HL-60 (cell line): ENCODE measurements at regions not wholly inside any gene's neighbourhood (a gene's known extent, or its start where the extent isn't known, plus 50 kb on each side); places are given as distances from the start of the nearest gene placed in this dataset.

Source experiments
- DNase-seq, 2 experiments: peaks; one replicate each; pipeline ENCODE4 v3.0.0-alpha.2; 2010 to 2020; ENCODE audit warnings: low read depth in 1 of 2, low spot score in 1 of 2
- H3K27ac ChIP-seq: fragments of 250-450 bp; sonication (Bioruptor Pico); replicated peaks from 2 replicates; pipeline ENCODE4 v1.5.1; 2020; ENCODE audit warnings: mild to moderate bottlenecking, moderate library complexity
- H3K27me3 ChIP-seq: fragments of 250-450 bp; sonication (Bioruptor Pico); 2 replicates; pipeline ENCODE4 v1.5.1; 2021; ENCODE audit warnings: mild to moderate bottlenecking, moderate library complexity; ENCODE audit not compliant: insufficient read depth, poor library complexity, severe bottlenecking
- H3K4me3 ChIP-seq: replicated peaks from 2 replicates; pipeline ENCODE4 v1.5.1; 2011; ENCODE audit warnings: mild to moderate bottlenecking, control low read depth, low read length; ENCODE audit not compliant: insufficient read depth
- CTCF ChIP-seq: IDR thresholded peaks from one replicate; pipeline ENCODE4 v1.5.1; 2011; ENCODE audit warnings: low read length, control low read depth, inconsistent platforms; ENCODE audit not compliant: insufficient read depth
- GABPA ChIP-seq: IDR thresholded peaks from 2 replicates; pipeline ENCODE4 v1.6.1; 2012; ENCODE audit warnings: low read depth
- POLR2AphosphoS5 ChIP-seq: IDR thresholded peaks from 2 replicates; pipeline ENCODE4 v1.6.1; 2012; ENCODE audit warnings: low read depth
- REST ChIP-seq: IDR thresholded peaks from 2 replicates; pipeline ENCODE4 v1.6.1; 2012; ENCODE audit warnings: low read depth; ENCODE audit not compliant: insufficient replicate concordance
- SPI1 ChIP-seq: IDR thresholded peaks from 2 replicates; pipeline ENCODE4 v1.6.1; 2012; ENCODE audit warnings: low read depth, mild to moderate bottlenecking, borderline replicate concordance

- DNase-seq: no peak
- Histone ChIP-seq H3K27me3 (no peaks in the 10 kb centered on the region), H3K4me3 (no peak overlapping the region), H3K27ac (no peak overlapping the region)
- TF ChIP-seq SPI1 (no peak), POLR2AphosphoS5 (no peak), REST (no peak), GABPA (no peak), CTCF (no peak)
Observed at GRCh38 chr10:78550090-78550489, 516.4 kb downstream of the RPS24 start.

GRCh38 chr10:78550716-78551115 is 517.1 kb downstream of the RPS24 start:
- TF ChIP-seq POLR2AphosphoS5 (no peak), SPI1 (no peak), REST (no peak), GABPA (no peak), CTCF (no peak)
- H3K4me3 ChIP-seq: no peak overlapping the region
- H3K27me3 ChIP-seq: no peaks in the 10 kb centered on the region
- DNase-seq: no peak
- no peak overlapping the region for H3K27ac ChIP-seq

- DNase-seq: no peak
Observed at GRCh38 chr10:78551184-78552005, 517.4 kb upstream of the ZMIZ1 start.

More at GRCh38 chr10:78551184-78552005, 517.4 kb upstream of the ZMIZ1 start:
- Histone ChIP-seq H3K27me3 (no peaks in the 10 kb centered on the region), H3K4me3 (no peak overlapping the region), H3K27ac (no peak overlapping the region)
- no peak for TF ChIP-seq POLR2AphosphoS5
- no peak for TF ChIP-seq REST
- no peak for TF ChIP-seq GABPA
- no peak for TF ChIP-seq CTCF
- TF ChIP-seq SPI1: no peak
